ENCODE measurements at regions not wholly inside any gene's neighbourhood (a gene's known extent, or its start where the extent isn't known, plus 50 kb on each side); places are given as distances from the start of the nearest gene placed in this dataset.

DNA sequence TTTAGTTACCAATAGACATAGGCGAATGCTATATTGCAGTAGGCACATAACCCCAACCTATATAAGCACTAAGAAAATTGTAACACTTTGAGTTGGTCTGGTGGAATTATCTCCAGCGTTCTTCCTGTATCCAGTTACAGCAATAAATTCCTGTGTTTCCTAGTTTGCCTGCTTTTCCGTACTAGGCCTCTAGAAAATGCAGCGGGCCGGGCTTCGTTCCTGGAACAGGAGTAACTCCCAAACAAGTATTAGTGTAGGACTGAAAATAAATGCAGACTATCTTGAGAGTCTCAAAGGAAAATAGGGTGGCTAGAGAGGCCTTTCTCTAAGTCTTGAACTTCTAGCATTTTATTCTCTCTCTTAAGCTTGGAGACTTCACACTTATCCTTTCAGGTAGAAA, 159.8 kb downstream of the OR13H1 start:
- intact Hi-C loops (cut with micrococcal nuclease), result no loop called here

DNA sequence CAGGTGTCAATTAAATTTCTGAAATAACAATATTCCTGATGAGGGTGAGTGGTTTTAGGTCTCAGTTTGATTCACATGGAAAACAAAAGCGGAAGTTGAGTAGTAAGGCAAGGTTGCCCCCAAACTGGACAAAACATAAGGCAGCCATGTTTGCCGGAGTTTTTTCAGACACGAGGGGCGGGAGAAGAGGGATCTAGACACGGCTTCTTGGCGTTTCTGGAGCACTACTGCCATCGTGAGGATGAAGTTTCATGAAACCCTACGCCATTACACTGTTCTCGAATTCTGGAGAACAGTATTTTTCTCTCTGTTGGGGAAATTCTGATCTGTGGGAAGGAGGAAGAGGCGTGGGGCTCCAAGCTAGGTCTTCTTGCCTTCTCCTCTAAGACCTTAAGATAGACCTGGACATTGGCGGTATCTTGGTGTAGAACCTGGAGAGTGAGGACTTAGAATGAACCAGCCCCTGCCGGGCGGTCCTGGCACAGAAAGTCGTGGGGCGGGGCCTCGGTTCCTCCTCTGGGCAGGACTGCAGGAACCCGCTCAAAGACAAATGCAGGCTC, 160.3 kb downstream of the OR13H1 start:
- intact Hi-C loops (cut with micrococcal nuclease), result no loop called here

DNA sequence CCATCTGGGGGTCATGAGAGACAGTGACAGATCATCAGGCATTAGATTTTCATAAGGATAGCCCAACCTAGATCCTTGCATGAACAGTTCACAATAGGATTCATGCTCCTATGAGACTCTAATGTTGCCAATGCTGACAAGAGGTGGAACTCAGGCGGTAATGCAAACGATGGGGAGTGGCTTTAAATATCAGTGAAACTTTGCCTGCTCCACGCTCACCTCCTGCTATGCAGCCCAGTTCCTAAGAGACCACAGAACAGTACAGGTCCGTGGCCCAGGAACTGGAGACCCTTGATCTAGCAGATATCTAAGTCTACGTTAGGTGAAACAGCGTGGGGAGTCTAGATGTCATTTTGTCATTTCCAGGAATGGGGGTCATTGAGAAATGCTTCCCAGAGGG, 165.7 kb downstream of the OR13H1 start:
- intact Hi-C loops (cut with micrococcal nuclease), result no loop called here

DNA sequence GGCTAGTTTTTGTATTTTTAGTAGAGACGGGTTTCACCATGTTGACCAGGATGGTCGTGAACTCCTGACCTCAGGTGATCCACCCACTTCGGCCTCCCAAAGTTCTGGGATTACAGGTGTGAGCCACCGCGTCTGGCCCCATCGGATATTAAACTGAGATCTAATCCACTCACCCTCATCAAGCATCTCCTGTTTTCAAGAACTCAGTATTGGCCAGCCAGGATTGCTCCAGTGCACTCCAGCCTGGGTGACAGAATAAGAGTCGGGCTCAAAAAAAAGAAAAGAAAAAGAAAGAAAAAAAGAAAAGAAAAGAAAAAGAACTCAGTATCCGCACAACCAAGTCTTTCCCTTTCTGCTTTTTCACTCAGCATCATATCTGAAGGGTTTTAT, 167.6 kb downstream of the OR13H1 start:
- intact Hi-C loops (cut with micrococcal nuclease), result no loop called here

DNA sequence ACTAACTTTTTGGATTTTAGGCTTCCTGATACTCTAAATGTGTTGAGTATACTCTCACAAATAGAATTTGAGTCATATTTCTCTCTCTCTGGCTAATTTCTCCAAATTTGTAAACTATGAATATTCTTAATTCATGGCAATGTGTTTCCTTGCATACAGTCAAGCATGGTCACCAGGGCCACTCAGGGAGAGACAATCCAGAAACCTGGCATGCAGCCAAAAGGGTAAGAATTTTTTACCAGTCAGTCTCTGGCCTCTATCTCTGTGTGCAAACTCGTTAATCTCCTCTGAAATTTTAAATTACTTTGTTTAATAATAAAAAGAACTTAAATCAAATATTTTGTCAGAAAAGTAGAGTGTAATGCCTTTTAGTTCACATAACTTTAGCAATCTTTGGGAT, 179.8 kb downstream of the OR13H1 start:
- intact Hi-C loops (cut with micrococcal nuclease), result no loop called here

DNA sequence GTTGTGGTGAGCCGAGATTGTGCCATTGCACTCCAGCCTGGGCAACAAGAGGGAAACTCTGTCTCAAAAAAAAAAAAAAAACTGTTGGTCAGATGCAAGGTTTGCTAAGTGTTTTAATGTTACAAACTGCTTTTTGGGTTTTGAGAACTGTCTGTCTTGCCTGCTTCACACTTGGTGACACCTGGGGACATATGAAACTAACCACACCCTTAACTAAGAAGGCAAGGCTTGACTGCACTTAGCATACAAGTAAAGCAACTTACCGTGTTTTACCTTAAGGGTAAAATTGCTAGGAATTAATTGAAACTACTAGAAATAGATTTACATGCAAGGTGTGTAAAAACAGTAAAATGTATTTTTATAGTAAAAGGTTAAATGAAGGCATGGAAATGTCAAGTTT, 180.4 kb downstream of the OR13H1 start:
- intact Hi-C loops (cut with micrococcal nuclease), result no loop called here

DNA sequence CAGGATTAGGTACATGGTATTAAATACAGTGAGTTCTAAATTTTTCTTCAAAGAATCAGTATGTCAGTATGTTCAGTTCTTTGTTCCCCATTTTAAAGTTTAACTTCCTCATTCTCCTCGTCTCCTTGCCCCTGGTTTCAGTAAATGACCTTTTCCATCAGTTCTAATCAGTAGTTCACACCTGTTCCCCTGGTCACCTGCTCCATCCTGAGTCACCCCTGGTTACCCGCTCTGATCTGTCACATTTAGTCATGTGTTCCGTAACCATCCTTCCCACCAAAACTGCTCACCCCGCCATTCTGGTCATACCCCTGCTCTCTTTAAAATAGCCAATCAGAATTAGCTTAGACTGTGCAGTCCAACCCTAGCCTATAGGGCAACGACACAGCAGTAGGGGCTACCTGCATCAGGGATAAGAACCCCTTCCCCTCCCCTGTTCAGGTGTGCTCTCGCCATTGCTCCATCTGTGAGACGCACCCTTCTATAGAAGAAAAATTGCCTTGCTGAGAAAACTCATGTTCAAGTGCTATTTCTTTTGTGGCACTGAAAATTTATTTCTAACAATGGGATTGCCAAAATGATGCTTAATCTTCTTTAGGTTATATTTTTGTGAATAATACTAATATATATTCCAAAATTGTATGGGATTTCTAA, 181.3 kb downstream of the OR13H1 start:
- intact Hi-C loops (cut with micrococcal nuclease), result no loop called here

DNA sequence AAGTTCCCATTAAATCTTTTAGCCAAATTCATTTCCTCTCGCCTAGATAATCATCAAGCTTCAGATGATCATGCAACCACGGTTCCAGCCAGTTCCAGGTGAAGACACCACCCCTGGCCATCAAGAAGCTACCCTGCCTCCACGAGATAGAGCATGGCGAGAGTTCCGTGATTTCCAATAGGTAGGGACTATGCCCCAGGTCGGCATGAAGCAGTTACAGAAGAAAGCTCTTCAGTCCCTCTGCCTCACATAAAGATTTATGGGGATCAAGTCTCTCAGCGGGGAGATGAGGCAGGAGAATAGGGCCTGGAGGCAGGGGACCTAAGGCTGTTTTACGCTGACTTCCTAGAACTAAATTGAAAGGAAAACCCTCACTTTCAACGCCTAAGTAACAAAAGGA, 183.9 kb downstream of the OR13H1 start:
- intact Hi-C loops (cut with micrococcal nuclease), result no loop called here

DNA sequence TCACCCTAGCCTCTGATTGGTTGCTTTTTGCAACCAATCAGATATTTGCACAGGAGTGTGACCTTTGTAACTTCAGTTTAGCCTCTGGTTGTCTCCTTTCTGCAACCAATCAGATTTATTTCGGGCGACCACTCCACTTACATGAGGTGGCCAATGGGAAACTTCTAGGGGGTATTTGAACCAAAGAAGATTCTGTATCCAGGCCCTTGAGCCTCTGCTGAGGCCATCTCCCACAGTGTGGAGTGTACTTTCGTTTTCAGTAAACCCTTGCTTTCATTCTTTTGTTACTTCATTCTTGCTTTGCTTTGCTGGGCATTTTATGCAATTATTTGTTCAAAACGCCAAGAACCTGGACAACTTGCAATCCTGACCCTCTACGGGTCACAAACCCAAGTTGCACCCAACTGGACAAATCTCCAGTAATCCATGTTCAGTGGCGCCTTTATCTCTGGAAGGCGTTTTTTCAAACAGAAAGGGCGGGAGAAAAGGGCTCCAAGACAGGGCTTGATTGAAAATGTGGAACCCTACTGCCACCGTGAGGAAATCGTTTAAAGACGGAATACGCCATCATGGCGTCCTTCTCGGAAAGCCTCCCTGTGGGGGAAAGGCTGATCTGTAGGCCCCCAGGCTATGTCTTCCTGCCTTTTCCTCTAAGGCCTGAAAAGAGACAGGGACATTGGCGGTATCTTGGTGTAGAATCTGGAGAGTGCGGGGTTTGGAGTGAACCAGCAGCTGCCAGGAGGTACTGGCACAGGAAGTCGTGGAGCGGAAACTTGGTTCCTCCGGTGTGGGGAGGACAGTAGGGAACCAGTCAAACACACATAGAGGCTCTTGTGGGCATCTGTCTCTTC, 184.6 kb downstream of the OR13H1 start:
- intact Hi-C loops (cut with micrococcal nuclease), result no loop called here

DNA sequence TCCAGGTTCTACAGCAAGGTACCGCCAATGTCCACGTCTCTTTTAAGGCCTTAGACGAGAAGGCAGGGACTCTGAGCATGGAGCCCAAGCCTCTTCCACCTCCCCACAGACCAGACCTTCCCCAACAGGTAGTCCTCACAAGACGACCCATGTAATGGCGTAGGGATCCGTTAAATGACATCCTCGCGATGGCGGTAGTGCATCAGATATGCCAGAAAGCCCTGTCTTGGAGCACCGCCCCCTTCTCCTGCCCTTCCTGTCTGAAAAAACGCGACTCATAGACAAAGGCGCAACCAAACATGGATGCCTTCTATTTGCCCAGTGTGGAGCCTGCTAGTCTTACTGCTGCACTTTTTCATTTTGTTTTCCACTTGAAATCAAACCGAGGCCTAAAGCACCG, 185.4 kb downstream of the OR13H1 start:
- intact Hi-C loops (cut with micrococcal nuclease), result no loop called here

DNA sequence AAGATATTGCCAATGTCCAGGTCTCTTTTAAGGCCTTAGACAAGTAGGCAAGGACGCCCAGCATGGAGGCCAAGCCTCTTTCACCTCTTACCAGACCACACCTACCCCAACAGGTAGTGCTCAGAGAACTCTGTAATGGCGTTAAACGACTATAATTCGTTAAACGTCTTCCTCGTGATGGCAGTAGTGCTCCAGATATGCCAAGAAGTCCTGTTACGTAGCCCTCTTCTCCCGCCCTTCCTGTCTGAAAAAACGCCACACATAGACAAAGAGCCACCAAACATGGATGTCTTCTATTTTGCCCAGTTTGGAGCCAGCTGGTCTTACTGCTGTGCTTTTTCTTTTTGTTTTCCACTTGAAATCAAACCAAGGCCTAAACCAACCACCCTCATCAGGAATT, 190.7 kb downstream of the OR13H1 start:
- intact Hi-C loops (cut with micrococcal nuclease), result no loop called here

DNA sequence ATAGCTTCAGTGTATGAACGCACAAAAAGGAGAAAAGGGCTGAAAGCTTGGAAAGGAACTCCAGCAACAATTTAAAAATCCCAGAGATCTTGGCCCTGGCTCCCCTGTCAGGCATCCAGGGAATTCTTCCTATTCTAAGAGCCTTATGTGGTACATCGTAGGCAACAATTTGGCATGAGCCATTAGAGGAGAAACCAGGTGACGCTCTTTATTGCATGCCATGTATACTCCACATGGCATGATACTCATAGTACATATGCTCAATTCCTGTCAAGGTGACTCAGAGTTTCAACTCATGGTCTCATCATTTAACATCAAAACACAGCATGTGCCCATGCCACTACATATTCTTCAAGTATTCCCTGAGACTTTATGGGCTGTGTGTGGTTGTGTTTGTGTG, 191.3 kb downstream of the OR13H1 start:
- intact Hi-C loops (cut with micrococcal nuclease), result no loop called here

DNA sequence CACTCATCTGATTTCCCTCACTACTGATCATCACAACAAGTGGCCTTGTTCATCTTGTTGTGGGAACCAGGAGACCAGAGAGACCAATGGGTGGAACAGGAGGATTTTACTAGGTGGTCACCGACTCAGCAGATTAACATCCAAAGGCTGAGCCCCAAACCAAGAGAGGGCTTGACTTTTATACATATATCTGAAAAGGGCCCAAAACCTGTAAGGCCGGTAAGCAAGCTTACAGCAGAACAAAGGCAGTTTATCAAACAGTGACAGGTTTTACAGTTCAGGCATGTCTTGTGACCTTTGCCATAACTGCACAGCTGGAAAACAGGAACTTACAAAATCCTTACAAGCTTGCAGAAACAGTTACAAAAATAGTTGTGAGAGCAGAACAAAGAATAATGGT, 195.9 kb downstream of the OR13H1 start:
- intact Hi-C loops (cut with micrococcal nuclease), result no loop called here

DNA sequence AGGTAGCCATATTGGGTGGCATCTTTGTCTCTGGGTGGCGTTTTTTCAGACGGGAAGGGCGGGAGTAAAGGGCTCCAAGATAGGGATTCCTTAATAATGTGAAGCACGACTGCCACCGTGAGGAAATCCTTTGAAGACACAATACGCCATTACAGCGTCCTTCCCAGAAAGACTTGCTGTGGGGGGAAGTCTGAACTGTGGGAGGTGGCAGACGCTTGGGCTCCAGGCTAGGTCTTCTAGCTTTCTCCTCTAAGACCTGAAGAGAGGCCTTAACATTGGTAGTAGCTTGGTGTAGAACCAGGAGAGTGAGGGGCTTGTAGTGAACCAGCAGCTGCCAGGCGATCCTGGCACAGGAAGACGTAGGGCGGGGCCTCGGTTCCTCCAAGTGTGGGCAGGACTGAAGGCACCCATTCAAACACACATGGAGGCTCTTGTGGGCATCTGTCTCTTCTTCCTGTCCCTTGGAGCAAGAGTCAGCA, 197.3 kb downstream of the OR13H1 start:
- intact Hi-C loops (cut with micrococcal nuclease), result no loop called here

DNA sequence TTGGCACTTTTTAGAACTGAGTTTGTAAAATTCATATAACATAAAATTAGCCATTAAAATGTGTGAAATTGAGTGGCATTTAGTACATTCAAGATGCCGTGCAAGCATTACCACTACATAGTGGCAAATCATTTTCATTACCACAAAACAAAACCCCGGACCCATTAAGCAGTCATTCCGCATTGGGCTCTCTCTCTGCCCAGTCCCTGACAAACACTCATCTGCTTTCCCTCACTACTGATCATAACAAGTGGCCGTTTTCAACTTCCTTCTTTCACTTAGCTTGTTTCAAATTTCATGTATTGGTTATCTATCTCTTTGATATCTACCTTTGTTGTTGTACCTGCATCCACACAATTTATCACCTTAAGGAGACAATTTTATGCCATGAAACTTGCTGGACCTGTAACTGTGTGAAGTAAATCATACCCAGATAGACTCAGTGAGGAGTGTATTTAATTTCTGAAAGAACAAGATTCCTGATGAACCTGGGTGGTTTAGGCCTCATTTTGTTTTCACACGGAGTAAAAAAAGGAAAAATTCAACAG, 202.1 kb downstream of the OR13H1 start:
- intact Hi-C loops (cut with micrococcal nuclease), result no loop called here

DNA sequence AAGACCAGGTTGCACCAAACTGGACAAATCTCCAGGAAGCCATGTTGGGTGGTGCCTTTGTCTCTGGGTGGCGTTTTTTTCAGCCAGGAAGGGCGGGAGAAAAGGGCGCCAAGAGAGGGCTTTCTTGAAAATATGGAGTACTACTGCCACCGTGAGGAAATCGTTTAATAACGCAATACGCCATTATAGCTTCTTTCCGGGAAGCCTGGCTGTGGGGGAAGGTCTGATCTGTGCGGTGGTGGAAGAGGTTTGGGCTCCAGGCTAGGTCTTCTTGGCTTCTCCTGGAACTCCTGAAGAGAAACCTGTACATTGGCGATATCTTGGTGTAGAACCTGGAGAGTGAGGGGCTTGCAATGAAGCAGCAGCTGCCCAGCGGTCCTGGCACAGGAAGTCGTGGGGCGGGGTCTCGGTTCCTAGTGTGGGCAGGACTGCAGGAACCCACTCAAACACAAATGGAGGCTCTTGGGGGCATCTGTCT, 202.7 kb downstream of the OR13H1 start:
- intact Hi-C loops (cut with micrococcal nuclease), result no loop called here

DNA sequence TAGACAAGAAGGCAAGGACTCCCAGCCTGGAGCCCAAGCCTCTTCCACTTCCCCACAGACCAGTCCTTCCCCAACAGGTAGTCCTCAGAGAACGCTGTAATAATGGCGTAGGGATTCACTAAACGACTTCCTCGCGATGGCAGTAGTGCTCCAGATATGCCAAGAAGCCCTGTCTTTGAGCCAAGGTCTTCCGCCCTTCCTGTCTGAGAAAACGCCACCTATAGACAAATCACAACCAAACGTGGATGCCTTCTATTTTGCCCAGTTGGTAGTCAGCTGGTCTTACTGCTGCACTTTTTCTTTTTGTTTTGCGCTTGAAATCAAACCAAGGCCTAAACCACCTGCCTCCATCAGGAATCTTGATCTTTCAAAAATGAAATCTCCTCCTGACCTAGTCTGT, 203.3 kb downstream of the OR13H1 start:
- intact Hi-C loops (cut with micrococcal nuclease), result no loop called here

DNA sequence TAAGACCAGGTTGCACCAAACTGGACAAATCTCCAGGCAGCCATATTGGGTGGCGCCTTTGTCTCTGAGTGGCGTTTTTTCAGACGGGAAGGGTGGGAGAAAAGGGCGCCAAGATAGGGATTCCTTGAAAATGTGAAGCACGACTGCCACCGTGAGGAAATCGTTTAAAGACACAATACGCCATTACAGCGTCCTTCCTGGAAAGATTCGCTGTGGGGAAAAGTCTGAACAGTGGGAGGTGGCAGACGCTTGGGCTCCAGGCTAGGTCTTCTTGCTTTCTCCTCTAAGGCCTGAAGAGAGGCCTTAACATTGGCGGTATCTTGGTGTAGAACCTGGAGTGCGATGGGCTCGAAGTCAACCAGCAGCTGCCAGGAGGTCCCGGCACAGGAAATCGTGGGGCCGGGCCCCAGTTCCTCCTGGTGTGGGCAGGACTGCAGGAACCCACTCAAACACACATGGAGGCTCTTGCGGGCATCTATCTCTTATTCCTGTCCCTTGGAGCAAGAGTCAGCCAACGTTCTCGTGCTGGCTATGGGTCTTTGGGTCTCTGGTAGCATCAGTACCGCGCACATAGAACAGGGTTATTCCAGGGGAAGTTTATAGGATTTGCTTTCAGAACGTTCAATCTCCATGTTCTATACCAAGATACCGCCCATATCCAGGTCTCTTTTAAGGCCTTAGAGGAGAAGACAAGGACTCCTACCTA, 208.8 kb downstream of the OR13H1 start:
- intact Hi-C loops (cut with micrococcal nuclease), result no loop called here

DNA sequence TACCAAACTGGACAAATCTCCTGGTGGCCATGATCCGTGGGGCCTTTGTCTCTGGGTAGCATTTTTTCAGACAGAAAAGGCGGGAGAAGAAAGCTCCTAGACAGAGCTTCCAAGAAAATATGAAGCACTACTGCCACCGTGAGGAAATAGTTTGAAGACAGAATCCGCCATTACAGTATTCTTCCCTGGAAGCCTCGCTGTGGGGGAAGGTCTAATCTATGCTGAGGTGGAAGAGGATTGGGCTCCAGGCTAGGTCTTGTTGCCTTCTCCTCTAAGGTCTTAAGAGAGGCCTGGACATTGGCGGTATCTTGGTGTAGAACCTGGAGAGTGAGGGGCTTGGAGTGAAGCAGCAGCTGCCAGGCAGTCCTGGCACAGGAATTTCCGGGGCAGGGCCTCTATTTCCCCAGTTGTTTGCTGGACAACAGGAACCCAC, 218.9 kb downstream of the OR13H1 start:
- intact Hi-C loops (cut with micrococcal nuclease), result no loop called here

DNA sequence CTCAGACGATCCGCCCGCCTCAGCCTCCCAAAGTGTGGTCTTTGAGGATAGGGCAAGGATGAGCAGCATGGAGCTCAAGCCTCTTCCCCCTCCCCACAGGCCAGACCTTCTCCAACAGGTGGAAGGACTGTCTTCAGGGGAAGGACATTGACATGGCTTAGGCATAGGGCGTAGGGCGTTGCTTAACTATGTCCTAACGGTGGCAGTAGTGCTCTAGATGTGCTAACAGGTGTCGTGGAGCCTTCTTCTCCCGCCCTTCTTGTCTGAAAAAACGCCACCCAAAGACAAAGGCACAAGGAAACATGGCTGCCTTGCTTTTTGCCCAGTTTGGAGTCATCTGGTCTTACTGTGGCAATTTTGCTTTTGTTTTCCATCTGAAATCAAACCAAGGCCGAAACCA, 219.8 kb downstream of the OR13H1 start:
- intact Hi-C loops (cut with micrococcal nuclease), result no loop called here

DNA sequence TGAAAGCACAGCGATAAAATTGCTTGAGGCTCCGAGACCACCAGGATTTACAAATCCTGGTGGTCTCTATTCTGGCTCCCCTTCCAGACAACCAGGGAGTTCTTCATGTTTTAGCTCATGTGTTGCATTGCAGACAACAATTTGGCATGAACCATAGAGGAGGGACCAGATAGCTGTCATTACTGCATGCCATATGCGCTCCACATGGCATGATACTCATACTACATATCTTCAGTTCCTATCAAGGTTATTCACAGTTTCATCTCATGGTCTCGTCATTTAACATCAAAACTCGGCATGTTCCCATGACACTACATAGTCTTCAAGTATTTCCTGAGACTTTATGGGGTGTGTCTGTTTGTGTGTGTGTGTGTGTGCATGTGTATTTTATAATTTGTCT, 220.3 kb downstream of the OR13H1 start:
- intact Hi-C loops (cut with micrococcal nuclease), result no loop called here
